Fibroblast of lung (primary cell): ENCODE measurements at regions not wholly inside any gene's neighbourhood (a gene's known extent, or its start where the extent isn't known, plus 50 kb on each side); places are given as distances from the start of the nearest gene placed in this dataset.

Source experiments
- DNase-seq, 2 donors: peaks; one replicate each; pipeline versions ENCODE4 v3.0.0 to v3.0.0-alpha.2; 2010; ENCODE audit warnings: low read depth in 2 of 2
- H2AFZ ChIP-seq: 2 replicates; pipeline ENCODE4 v1.5.1; 2012; ENCODE audit warnings: low read length, control low read depth, inconsistent platforms
- H3K27ac ChIP-seq: 2 replicates; pipeline ENCODE4 v1.5.1; 2011; ENCODE audit warnings: low read length, control low read depth; ENCODE audit not compliant: insufficient read depth
- H3K27me3 ChIP-seq: 2 replicates; pipeline ENCODE4 v1.5.1; 2011; ENCODE audit warnings: mild to moderate bottlenecking, low read length; ENCODE audit not compliant: control insufficient read depth, insufficient read depth
- H3K36me3 ChIP-seq: 2 replicates; pipeline ENCODE4 v1.5.1; 2011; ENCODE audit warnings: low read length; ENCODE audit not compliant: control insufficient read depth, insufficient read depth
- H3K4me1 ChIP-seq: 2 replicates; pipeline ENCODE4 v1.5.1; 2011; ENCODE audit warnings: low read length; ENCODE audit not compliant: control insufficient read depth, insufficient read depth; ENCODE audit errors: extremely low read depth
- H3K4me2 ChIP-seq: 2 replicates; pipeline ENCODE4 v1.5.1; 2011; ENCODE audit warnings: low read length, control low read depth; ENCODE audit not compliant: insufficient read depth; ENCODE audit errors: extremely low read depth
- H3K4me3 ChIP-seq, 4 experiments: fragments of 200-600 bp in 1 of 4; sonication (generic) in 1 of 4; replicated peaks in 1 of 4; 2 replicates each; pipeline ENCODE4 v1.5.1; 2011 to 2016; ENCODE audit warnings: low read length in 4 of 4, low read depth in 3 of 4, mild to moderate bottlenecking in 3 of 4, control low read depth in 2 of 4, inconsistent platforms in 1 of 4, mixed read lengths in 1 of 4; ENCODE audit not compliant: insufficient read depth in 1 of 4; ENCODE audit errors: control extremely low read depth in 1 of 4
- H3K79me2 ChIP-seq: 2 replicates; pipeline ENCODE4 v1.5.1; 2012; ENCODE audit warnings: mild to moderate bottlenecking, low read length, inconsistent platforms; ENCODE audit not compliant: control insufficient read depth, insufficient read depth
- H3K9ac ChIP-seq: 2 replicates; pipeline ENCODE4 v1.5.1; 2011; ENCODE audit warnings: mild to moderate bottlenecking, low read length, control low read depth; ENCODE audit not compliant: insufficient read depth
- H3K9me3 ChIP-seq: 2 replicates; pipeline ENCODE4 v1.5.1; 2012; ENCODE audit warnings: low read depth, low read length; ENCODE audit not compliant: control insufficient read depth, insufficient read depth
- H4K20me1 ChIP-seq: 2 replicates; pipeline ENCODE4 v1.5.1; 2011; ENCODE audit warnings: low read length; ENCODE audit not compliant: control insufficient read depth, insufficient read depth; ENCODE audit errors: extremely low read depth
- EZH2 ChIP-seq: IDR thresholded peaks from 2 replicates; pipeline ENCODE4 v1.5.1; 2012; ENCODE audit warnings: low read length, control low read depth, mild to moderate bottlenecking; ENCODE audit errors: missing control alignments
- TF ChIP-seq, protein P1 (sequence below), 2 donors: IDR thresholded peaks in 1 of 2; conservative IDR thresholded peaks in 1 of 2; 1 replicate in 1 of 2; 2 replicates in 1 of 2; pipeline ENCODE4 v1.5.1; 2011 to 2012; ENCODE audit warnings: low read length in 2 of 2, control low read depth in 1 of 2, inconsistent platforms in 1 of 2, low read depth in 1 of 2, mild to moderate bottlenecking in 1 of 2

DNA sequence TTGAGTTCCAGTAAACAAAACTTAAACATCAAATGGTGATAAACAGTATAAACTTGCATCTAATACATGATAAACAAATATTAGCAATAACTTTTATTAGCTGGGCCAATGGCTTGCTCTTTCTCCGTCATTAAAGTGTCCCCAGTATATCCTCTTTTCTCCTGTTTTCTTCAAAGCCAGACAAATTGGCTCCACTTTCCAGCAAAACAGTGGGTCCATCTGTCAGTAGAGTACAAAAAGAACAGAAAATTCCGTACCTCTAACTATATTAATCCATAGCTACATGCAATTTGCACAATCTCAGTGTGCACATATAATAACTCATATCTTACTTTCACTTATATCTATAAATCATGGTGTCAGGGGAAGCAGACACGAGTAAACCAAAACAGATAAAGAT is 678.0 kb upstream of the SPRY2 start:
- DNase-seq: no peak
- no peaks in the 10 kb centered on the region for H3K9me3 ChIP-seq
- no peak overlapping the region for H3K27ac ChIP-seq
- no peaks in the 10 kb centered on the region for H3K4me1 ChIP-seq
- no peak overlapping the region for H3K4me2 ChIP-seq
- TF ChIP-seq, protein P1, sequence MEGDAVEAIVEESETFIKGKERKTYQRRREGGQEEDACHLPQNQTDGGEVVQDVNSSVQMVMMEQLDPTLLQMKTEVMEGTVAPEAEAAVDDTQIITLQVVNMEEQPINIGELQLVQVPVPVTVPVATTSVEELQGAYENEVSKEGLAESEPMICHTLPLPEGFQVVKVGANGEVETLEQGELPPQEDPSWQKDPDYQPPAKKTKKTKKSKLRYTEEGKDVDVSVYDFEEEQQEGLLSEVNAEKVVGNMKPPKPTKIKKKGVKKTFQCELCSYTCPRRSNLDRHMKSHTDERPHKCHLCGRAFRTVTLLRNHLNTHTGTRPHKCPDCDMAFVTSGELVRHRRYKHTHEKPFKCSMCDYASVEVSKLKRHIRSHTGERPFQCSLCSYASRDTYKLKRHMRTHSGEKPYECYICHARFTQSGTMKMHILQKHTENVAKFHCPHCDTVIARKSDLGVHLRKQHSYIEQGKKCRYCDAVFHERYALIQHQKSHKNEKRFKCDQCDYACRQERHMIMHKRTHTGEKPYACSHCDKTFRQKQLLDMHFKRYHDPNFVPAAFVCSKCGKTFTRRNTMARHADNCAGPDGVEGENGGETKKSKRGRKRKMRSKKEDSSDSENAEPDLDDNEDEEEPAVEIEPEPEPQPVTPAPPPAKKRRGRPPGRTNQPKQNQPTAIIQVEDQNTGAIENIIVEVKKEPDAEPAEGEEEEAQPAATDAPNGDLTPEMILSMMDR (conservative IDR thresholded peaks at IDR 0.05 in 1 of 2, IDR thresholded peaks at IDR 0.05 in 1 of 2; ENCODE audit: low read depth in 1 of 2, low read length in 2 of 2): no peak
- no peak for TF ChIP-seq EZH2
- H3K79me2 ChIP-seq: no peaks in the 10 kb centered on the region
- H3K4me3 ChIP-seq: no peak overlapping the region
- no peaks in the 10 kb centered on the region for H3K36me3 ChIP-seq
- no peak overlapping the region for H2AFZ ChIP-seq
- H3K27me3 ChIP-seq: no peaks in the 10 kb centered on the region
- no peak overlapping the region for H3K9ac ChIP-seq
- H4K20me1 ChIP-seq: no peaks in the 10 kb centered on the region

DNA sequence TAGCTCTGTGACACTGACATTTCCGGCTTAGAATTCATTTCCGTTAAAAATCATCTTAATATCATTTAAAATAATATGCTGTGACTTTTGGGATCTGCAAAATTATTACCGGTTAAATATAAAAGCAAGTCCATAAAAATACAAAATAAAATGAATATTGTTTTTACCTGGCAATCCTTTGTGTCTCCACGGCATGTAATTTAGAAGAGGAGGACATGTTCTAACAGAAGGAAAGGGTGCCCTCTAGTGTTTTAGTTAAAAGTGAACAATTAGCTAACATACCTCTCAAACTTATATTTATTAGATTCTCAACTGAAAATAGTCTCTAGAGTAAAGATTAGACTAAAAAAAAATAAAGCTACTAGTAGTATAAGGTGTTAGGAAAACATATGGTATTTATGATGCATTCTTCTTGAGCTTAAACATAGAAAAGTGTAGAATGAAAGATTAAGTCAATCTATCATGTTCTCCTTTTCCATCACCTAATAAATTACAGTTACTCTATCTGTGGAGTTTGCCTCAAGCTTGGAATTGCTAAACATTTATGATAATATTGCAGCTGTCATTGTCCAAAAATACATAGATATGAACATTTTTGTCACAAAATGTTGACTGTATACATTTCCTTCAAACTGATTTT is 676.7 kb upstream of the SPRY2 start:
- Histone ChIP-seq H3K27ac (no peak overlapping the region), H3K9ac (no peak overlapping the region), H3K79me2 (no peaks in the 10 kb centered on the region), H4K20me1 (no peaks in the 10 kb centered on the region), H3K27me3 (no peaks in the 10 kb centered on the region), H3K4me1 (no peaks in the 10 kb centered on the region), H3K4me3 (no peak overlapping the region), H3K9me3 (no peaks in the 10 kb centered on the region), H3K36me3 (no peaks in the 10 kb centered on the region), H3K4me2 (no peak overlapping the region), H2AFZ (no peak overlapping the region)
- peak; percentile 27 to 77 for DNase-seq
- TF ChIP-seq, protein P1 (conservative IDR thresholded peaks at IDR 0.05 in 1 of 2, IDR thresholded peaks at IDR 0.05 in 1 of 2; ENCODE audit: low read depth in 1 of 2, low read length in 2 of 2): peak; percentile 15 to 44
- no peak for TF ChIP-seq EZH2

DNA sequence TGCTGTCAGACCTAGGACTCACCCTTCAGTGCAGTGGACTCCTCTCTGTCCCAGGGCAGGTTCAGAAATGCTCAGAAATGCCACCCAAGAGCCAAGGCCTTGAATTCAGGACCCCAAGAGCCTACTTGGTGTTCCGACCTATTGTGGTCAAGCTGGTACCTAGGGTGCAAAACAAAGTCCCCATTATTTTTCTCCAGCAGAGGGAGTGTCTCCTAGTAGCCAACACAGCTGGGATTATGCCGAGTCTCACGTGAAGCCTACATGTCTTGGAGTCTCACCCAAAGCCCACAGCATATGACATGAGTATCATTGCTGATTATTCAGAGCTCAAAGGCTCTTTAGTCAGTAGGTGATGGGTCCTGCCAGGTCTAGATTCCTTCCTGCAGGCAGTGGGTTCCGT is 671.1 kb upstream of the SPRY2 start:
- Histone ChIP-seq H3K27me3 (no peaks in the 10 kb centered on the region), H3K27ac (no peak overlapping the region), H3K4me2 (no peak overlapping the region), H2AFZ (no peak overlapping the region), H3K9ac (no peak overlapping the region), H4K20me1 (no peaks in the 10 kb centered on the region), H3K4me1 (no peaks in the 10 kb centered on the region), H3K9me3 (no peaks in the 10 kb centered on the region), H3K36me3 (no peaks in the 10 kb centered on the region), H3K79me2 (no peaks in the 10 kb centered on the region), H3K4me3 (no peak overlapping the region)
- no peak for DNase-seq
- TF ChIP-seq, protein P1 (conservative IDR thresholded peaks at IDR 0.05 in 1 of 2, IDR thresholded peaks at IDR 0.05 in 1 of 2; ENCODE audit: low read depth in 1 of 2, low read length in 2 of 2): no peak
- TF ChIP-seq EZH2: no peak
